Liver (tissue), 8 donors: ENCODE measurements at regions not wholly inside any gene's neighbourhood (a gene's known extent, or its start where the extent isn't known, plus 50 kb on each side); places are given as distances from the start of the nearest gene placed in this dataset.

ENCODE experiments used
- DNase-seq: peaks from one replicate; pipeline ENCODE4 v3.0.0-alpha.2; 2017; ENCODE audit warnings: low spot score
- H3K27ac ChIP-seq, 2 donors: one replicate each; pipeline ENCODE4 v1.7.0; 2013; ENCODE audit warnings: inconsistent platforms in 2 of 2, low read length in 2 of 2, control low read depth in 1 of 2, low read depth in 1 of 2, mild to moderate bottlenecking in 1 of 2
- H3K27me3 ChIP-seq, 4 donors: one replicate each; pipeline versions ENCODE4 v1.6.1 to v1.7.0; 2013; ENCODE audit warnings: low read length in 3 of 4, inconsistent platforms in 1 of 4, mild to moderate bottlenecking in 1 of 4, moderate library complexity in 1 of 4; ENCODE audit not compliant: control insufficient read depth in 4 of 4, insufficient read depth in 4 of 4
- H3K36me3 ChIP-seq, 4 donors: one replicate each; pipeline versions ENCODE4 v1.6.1 to v1.7.0; 2013; ENCODE audit warnings: low read length in 3 of 4, mild to moderate bottlenecking in 3 of 4, low read depth in 1 of 4, moderate library complexity in 1 of 4; ENCODE audit not compliant: control insufficient read depth in 4 of 4, insufficient read depth in 3 of 4
- H3K4me1 ChIP-seq, 4 donors: one replicate each; pipeline versions ENCODE4 v1.6.1 to v1.7.0; 2013; ENCODE audit warnings: low read length in 3 of 4, mild to moderate bottlenecking in 3 of 4, moderate library complexity in 1 of 4; ENCODE audit not compliant: control insufficient read depth in 4 of 4, insufficient read depth in 4 of 4
- H3K4me3 ChIP-seq, 3 donors: one replicate each; pipeline versions ENCODE4 v1.6.1 to v1.7.0; 2013; ENCODE audit warnings: low read length in 3 of 3, control low read depth in 1 of 3, low read depth in 1 of 3, mild to moderate bottlenecking in 1 of 3
- H3K9ac ChIP-seq, 2 donors: one replicate each; pipeline ENCODE4 v1.7.0; 2013; ENCODE audit warnings: low read length in 2 of 2, mild to moderate bottlenecking in 2 of 2, moderate library complexity in 2 of 2, control low read depth in 1 of 2, low read depth in 1 of 2
- H3K9me3 ChIP-seq, 4 donors: one replicate each; pipeline versions ENCODE4 v1.6.1 to v1.7.0; 2013; ENCODE audit warnings: low read length in 3 of 4; ENCODE audit not compliant: control insufficient read depth in 4 of 4
- ATF3 ChIP-seq: IDR thresholded peaks from 2 replicates; pipeline ENCODE4 v1.6.1; 2016; ENCODE audit warnings: antibody characterized with exemption
- CTCF ChIP-seq: fragments of 150-350 bp; IDR thresholded peaks from 2 replicates; pipeline ENCODE4 v1.5.1; 2017; ENCODE audit warnings: improper control_type of control experiment, low read depth, low read length; ENCODE audit not compliant: missing input control
- EGR1 ChIP-seq, 2 donors: IDR thresholded peaks; 2 replicates each; pipeline ENCODE4 v1.6.1; 2016 to 2018; ENCODE audit warnings: antibody characterized with exemption in 2 of 2, low read depth in 2 of 2
- FOXA1 ChIP-seq: IDR thresholded peaks from 2 replicates; pipeline ENCODE4 v1.6.1; 2016; ENCODE audit warnings: antibody characterized with exemption
- FOXA2 ChIP-seq: IDR thresholded peaks from 2 replicates; pipeline ENCODE4 v1.6.1; 2016; ENCODE audit warnings: antibody characterized with exemption
- GABPA ChIP-seq, 2 donors: IDR thresholded peaks in 1 of 2; conservative IDR thresholded peaks in 1 of 2; 2 replicates each; pipeline ENCODE4 v1.6.1; 2016; ENCODE audit warnings: antibody characterized with exemption in 2 of 2, mild to moderate bottlenecking in 1 of 2, moderate library complexity in 1 of 2
- HNF4A ChIP-seq, 2 donors: conservative IDR thresholded peaks; 2 replicates each; pipeline ENCODE4 v1.6.1; 2016; ENCODE audit warnings: antibody characterized with exemption in 2 of 2, mild to moderate bottlenecking in 2 of 2
- HNF4G ChIP-seq: IDR thresholded peaks from 2 replicates; pipeline ENCODE4 v1.6.1; 2016; ENCODE audit warnings: antibody characterized with exemption
- JUND ChIP-seq, 2 donors: IDR thresholded peaks; 2 replicates each; pipeline ENCODE4 v1.6.1; 2016; ENCODE audit warnings: antibody characterized with exemption in 2 of 2
- MAX ChIP-seq: IDR thresholded peaks from 2 replicates; pipeline ENCODE4 v1.6.1; 2016; ENCODE audit warnings: antibody characterized with exemption
- NR2F2 ChIP-seq: IDR thresholded peaks from 2 replicates; pipeline ENCODE4 v1.6.1; 2016; ENCODE audit warnings: antibody characterized with exemption
- RAD21 ChIP-seq, 2 donors: IDR thresholded peaks; 2 replicates each; pipeline ENCODE4 v1.6.1; 2016; ENCODE audit warnings: antibody characterized with exemption in 2 of 2, mild to moderate bottlenecking in 2 of 2
- RXRA ChIP-seq, 2 donors: IDR thresholded peaks; 2 replicates each; pipeline ENCODE4 v1.6.1; 2017 to 2018; ENCODE audit warnings: antibody characterized with exemption in 2 of 2, mild to moderate bottlenecking in 1 of 2
- SP1 ChIP-seq: IDR thresholded peaks from 2 replicates; pipeline ENCODE4 v1.6.1; 2018; ENCODE audit warnings: antibody characterized with exemption, mild to moderate bottlenecking
- TAF1 ChIP-seq: conservative IDR thresholded peaks from 2 replicates; pipeline ENCODE4 v1.6.1; 2016; ENCODE audit warnings: antibody characterized with exemption, mild to moderate bottlenecking
- YY1 ChIP-seq: IDR thresholded peaks from 2 replicates; pipeline ENCODE4 v1.6.1; 2016; ENCODE audit warnings: antibody characterized with exemption, mild to moderate bottlenecking
- ZBTB33 ChIP-seq: IDR thresholded peaks from 2 replicates; pipeline ENCODE4 v1.6.1; 2016; ENCODE audit warnings: antibody characterized with exemption
- WGBS: extraction: QIAGEN DNeasy Blood & Tissue Kit; methylation state at CpG from one replicate; pipeline ENCODE4 v1.1.7; 2013; 5-methylcytosine and 5-hydroxymethylcytosine counted together
- TF ChIP-seq, protein P1 (sequence below): IDR thresholded peaks from 2 replicates; pipeline ENCODE4 v1.6.1; 2016; ENCODE audit warnings: antibody characterized with exemption, mild to moderate bottlenecking
- donor health status: healthy.
- donor health status: healthy.
- donor health status: healthy.
- donor health status: healthy.
- donor health status: healthy.

GRCh38 chr9:80352967-80353366 is 781.2 kb downstream of the TLE4 start:
- WGBS, result 98% methylated on average over 2 of the region's 2 CpGs
- Histone ChIP-seq H3K4me1 (no peaks in the 10 kb centered on the region), H3K4me3 (no peak overlapping the region), H3K9me3 (no peaks in the 10 kb centered on the region), H3K9ac (no peak overlapping the region), H3K27ac (no peak overlapping the region), H3K27me3 (no peaks in the 10 kb centered on the region), H3K36me3 (no peaks in the 10 kb centered on the region)
- no peak for DNase-seq
- TF ChIP-seq YY1, result no peak
- TF ChIP-seq NR2F2, result no peak
- no peak for TF ChIP-seq FOXA2
- TF ChIP-seq FOXA1, result no peak
- TF ChIP-seq SP1, result no peak
- TF ChIP-seq ZBTB33, result no peak
- peak; percentile 47 to 75 for TF ChIP-seq HNF4A (conservative IDR thresholded peaks at IDR 0.05)
- no peak for TF ChIP-seq HNF4G
- TF ChIP-seq RXRA (IDR thresholded peaks at IDR 0.05), result peak in 1 of 2 donors; percentile 13
- peak in 1 of 2 donors; percentile 9 for TF ChIP-seq JUND (IDR thresholded peaks at IDR 0.05)
- TF ChIP-seq GABPA (IDR thresholded peaks at IDR 0.05 in 1 of 2, conservative IDR thresholded peaks at IDR 0.05 in 1 of 2), result no peak
- TF ChIP-seq EGR1 (IDR thresholded peaks at IDR 0.05; ENCODE audit: low read depth in 2 of 2), result no peak
- no peak for TF ChIP-seq TAF1
- TF ChIP-seq MAX, result no peak
- TF ChIP-seq ATF3, result no peak
- TF ChIP-seq, protein P1, sequence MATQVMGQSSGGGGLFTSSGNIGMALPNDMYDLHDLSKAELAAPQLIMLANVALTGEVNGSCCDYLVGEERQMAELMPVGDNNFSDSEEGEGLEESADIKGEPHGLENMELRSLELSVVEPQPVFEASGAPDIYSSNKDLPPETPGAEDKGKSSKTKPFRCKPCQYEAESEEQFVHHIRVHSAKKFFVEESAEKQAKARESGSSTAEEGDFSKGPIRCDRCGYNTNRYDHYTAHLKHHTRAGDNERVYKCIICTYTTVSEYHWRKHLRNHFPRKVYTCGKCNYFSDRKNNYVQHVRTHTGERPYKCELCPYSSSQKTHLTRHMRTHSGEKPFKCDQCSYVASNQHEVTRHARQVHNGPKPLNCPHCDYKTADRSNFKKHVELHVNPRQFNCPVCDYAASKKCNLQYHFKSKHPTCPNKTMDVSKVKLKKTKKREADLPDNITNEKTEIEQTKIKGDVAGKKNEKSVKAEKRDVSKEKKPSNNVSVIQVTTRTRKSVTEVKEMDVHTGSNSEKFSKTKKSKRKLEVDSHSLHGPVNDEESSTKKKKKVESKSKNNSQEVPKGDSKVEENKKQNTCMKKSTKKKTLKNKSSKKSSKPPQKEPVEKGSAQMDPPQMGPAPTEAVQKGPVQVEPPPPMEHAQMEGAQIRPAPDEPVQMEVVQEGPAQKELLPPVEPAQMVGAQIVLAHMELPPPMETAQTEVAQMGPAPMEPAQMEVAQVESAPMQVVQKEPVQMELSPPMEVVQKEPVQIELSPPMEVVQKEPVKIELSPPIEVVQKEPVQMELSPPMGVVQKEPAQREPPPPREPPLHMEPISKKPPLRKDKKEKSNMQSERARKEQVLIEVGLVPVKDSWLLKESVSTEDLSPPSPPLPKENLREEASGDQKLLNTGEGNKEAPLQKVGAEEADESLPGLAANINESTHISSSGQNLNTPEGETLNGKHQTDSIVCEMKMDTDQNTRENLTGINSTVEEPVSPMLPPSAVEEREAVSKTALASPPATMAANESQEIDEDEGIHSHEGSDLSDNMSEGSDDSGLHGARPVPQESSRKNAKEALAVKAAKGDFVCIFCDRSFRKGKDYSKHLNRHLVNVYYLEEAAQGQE, result no peak
- no peak for TF ChIP-seq RAD21 (IDR thresholded peaks at IDR 0.05)
- no peak for TF ChIP-seq CTCF

- Histone ChIP-seq H3K36me3 (no peaks in the 10 kb centered on the region), H3K4me1 (no peaks in the 10 kb centered on the region), H3K4me3 (no peak overlapping the region), H3K9ac (no peak overlapping the region), H3K27me3 (no peaks in the 10 kb centered on the region), H3K9me3 (no peaks in the 10 kb centered on the region), H3K27ac (no peak overlapping the region)
- WGBS, result 36% methylated on average over 1 of the region's 1 CpG
- no peak for DNase-seq
- TF ChIP-seq RXRA (IDR thresholded peaks at IDR 0.05) (peak in 1 of 2 donors; percentile 33), ZBTB33 (peak; percentile 25), HNF4A (conservative IDR thresholded peaks at IDR 0.05) (peak; percentile 30 to 52), RAD21 (IDR thresholded peaks at IDR 0.05) (peak in 1 of 2 donors; percentile 5), YY1 (no peak)
Observed at GRCh38 chr9:80351612-80352011, 779.8 kb downstream of the TLE4 start.
